ENCODE measurements at regions not wholly inside any gene's neighbourhood (a gene's known extent, or its start where the extent isn't known, plus 50 kb on each side); places are given as distances from the start of the nearest gene placed in this dataset.

DNA sequence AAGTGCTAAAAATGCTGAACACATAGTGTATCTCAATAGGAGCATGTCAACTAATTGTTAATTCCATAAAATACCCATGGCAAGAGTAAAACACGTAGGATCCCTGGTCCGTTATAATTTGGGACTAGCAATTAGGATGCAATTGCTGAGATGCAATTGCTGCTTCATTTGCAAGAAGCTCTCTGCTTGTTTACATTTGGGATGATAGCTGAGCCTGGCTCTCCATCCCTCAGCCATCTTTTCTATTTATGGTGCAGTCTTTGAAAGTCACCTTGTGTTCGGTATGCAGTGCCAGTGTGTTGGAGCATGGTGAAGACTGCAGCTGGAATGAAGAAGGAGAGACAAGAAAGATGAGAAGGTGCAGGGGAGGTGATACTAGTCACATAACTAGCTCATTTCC, 191.3 kb downstream of the SNX10 start:
- TF ChIP-seq POLR2A (IDR thresholded peaks at IDR 0.05; ENCODE audit: low read length), result no peak
- TF ChIP-seq GATA1 (IDR thresholded peaks at IDR 0.05; ENCODE audit: low read depth, low read length), result no peak
